Astrocyte (in vitro differentiated cells and primary cell): ENCODE measurements at regions not wholly inside any gene's neighbourhood (a gene's known extent, or its start where the extent isn't known, plus 50 kb on each side); places are given as distances from the start of the nearest gene placed in this dataset.

Experiments used
- DNase-seq: peaks from one replicate; pipeline ENCODE4 v3.0.0-alpha.2; 2010; ENCODE audit warnings: low read depth
- FAIRE-seq: peaks from 2 replicates; lab custom pipeline; 2011; peaks lifted over from hg19 to GRCh38; lab: Jason Lieb, UNC
- H2AFZ ChIP-seq: 2 replicates; pipeline ENCODE4 v1.6.0; 2012; ENCODE audit warnings: low read depth, low read length, inconsistent platforms
- H3K27ac ChIP-seq: 2 replicates; pipeline ENCODE4 v1.5.1; 2011; ENCODE audit warnings: low read depth, low read length, inconsistent platforms
- H3K27me3 ChIP-seq: 2 replicates; pipeline ENCODE4 v1.6.0; 2011; ENCODE audit warnings: low read length, inconsistent platforms; ENCODE audit not compliant: insufficient read depth
- H3K36me3 ChIP-seq: 2 replicates; pipeline ENCODE4 v1.5.1; 2011; ENCODE audit warnings: low read length, inconsistent platforms; ENCODE audit not compliant: insufficient read depth
- H3K4me1 ChIP-seq: 2 replicates; pipeline ENCODE4 v1.5.1; 2011; ENCODE audit warnings: low read length, inconsistent platforms; ENCODE audit not compliant: insufficient read depth
- H3K4me2 ChIP-seq: 2 replicates; pipeline ENCODE4 v1.6.0; 2012; ENCODE audit warnings: low read length, inconsistent platforms
- H3K4me3 ChIP-seq: 2 replicates; pipeline ENCODE4 v1.5.1; 2011; ENCODE audit warnings: low read depth, mild to moderate bottlenecking, low read length, inconsistent platforms; ENCODE audit not compliant: insufficient read depth
- H3K79me2 ChIP-seq: 2 replicates; pipeline ENCODE4 v1.6.0; 2012; ENCODE audit warnings: mild to moderate bottlenecking, low read length, inconsistent platforms; ENCODE audit not compliant: insufficient read depth
- H3K9ac ChIP-seq: 2 replicates; pipeline ENCODE4 v1.6.0; 2012; ENCODE audit warnings: mild to moderate bottlenecking, low read length, inconsistent platforms
- H3K9me3 ChIP-seq: 2 replicates; pipeline ENCODE4 v1.5.1; 2012; ENCODE audit warnings: low read depth, mild to moderate bottlenecking, low read length, inconsistent platforms; ENCODE audit not compliant: insufficient read depth
- H4K20me1 ChIP-seq: 2 replicates; pipeline ENCODE4 v1.6.0; 2012; ENCODE audit warnings: low read length, inconsistent platforms; ENCODE audit not compliant: insufficient read depth
- H3K27ac Mint-ChIP-seq: one replicate; pipeline ENCODE4 v1.8.0; 2021; ENCODE audit warnings: mild to moderate bottlenecking, mixed read lengths; ENCODE audit not compliant: unreplicated experiment
- H3K27me3 Mint-ChIP-seq: one replicate; pipeline ENCODE4 v1.8.0; 2021; ENCODE audit warnings: low read depth, mixed read lengths; ENCODE audit not compliant: unreplicated experiment
- H3K36me3 Mint-ChIP-seq: one replicate; pipeline ENCODE4 v1.8.0; 2021; ENCODE audit warnings: low read depth, mixed read lengths; ENCODE audit not compliant: unreplicated experiment
- H3K4me1 Mint-ChIP-seq: one replicate; pipeline ENCODE4 v1.8.0; 2021; ENCODE audit warnings: low read depth, mixed read lengths; ENCODE audit not compliant: unreplicated experiment
- H3K4me3 Mint-ChIP-seq: one replicate; pipeline ENCODE4 v1.8.0; 2021; ENCODE audit warnings: mild to moderate bottlenecking, moderate library complexity, mixed read lengths; ENCODE audit not compliant: unreplicated experiment
- H3K9me3 Mint-ChIP-seq: one replicate; pipeline ENCODE4 v1.8.0; 2021; ENCODE audit warnings: mild to moderate bottlenecking, mixed read lengths; ENCODE audit not compliant: unreplicated experiment
- EZH2 ChIP-seq: IDR thresholded peaks from 2 replicates; pipeline ENCODE4 v1.6.1; 2012; ENCODE audit warnings: mild to moderate bottlenecking, low read length, inconsistent platforms; ENCODE audit not compliant: insufficient read depth
- TF ChIP-seq, protein P1 (sequence below): IDR thresholded peaks from 2 replicates; pipeline ENCODE4 v1.5.1; 2011; ENCODE audit warnings: low read depth, mild to moderate bottlenecking, inconsistent platforms, low read length, moderate library complexity; ENCODE audit not compliant: insufficient read depth

GRCh38 chr2:186138845-186139244 is 347.2 kb upstream of the ZC3H15 start:
- Histone ChIP-seq H4K20me1 (no peaks in the 10 kb centered on the region), H3K4me2 (no peak overlapping the region), H3K4me1 (no peaks in the 10 kb centered on the region), H3K79me2 (no peaks in the 10 kb centered on the region), H3K36me3 (no peaks in the 10 kb centered on the region), H3K9me3 (no peaks in the 10 kb centered on the region), H3K4me3 (no peak overlapping the region), H3K27ac (no peak overlapping the region), H2AFZ (no peak overlapping the region), H3K27me3 (no peaks in the 10 kb centered on the region), H3K9ac (no peak overlapping the region)
- H3K4me3 Mint-ChIP-seq = no peak overlapping the region
- H3K4me1 Mint-ChIP-seq = no peaks in the 10 kb centered on the region
- H3K27ac Mint-ChIP-seq = no peak overlapping the region
- H3K36me3 Mint-ChIP-seq = no peaks in the 10 kb centered on the region
- TF ChIP-seq EZH2 = no peak
- TF ChIP-seq, protein P1, sequence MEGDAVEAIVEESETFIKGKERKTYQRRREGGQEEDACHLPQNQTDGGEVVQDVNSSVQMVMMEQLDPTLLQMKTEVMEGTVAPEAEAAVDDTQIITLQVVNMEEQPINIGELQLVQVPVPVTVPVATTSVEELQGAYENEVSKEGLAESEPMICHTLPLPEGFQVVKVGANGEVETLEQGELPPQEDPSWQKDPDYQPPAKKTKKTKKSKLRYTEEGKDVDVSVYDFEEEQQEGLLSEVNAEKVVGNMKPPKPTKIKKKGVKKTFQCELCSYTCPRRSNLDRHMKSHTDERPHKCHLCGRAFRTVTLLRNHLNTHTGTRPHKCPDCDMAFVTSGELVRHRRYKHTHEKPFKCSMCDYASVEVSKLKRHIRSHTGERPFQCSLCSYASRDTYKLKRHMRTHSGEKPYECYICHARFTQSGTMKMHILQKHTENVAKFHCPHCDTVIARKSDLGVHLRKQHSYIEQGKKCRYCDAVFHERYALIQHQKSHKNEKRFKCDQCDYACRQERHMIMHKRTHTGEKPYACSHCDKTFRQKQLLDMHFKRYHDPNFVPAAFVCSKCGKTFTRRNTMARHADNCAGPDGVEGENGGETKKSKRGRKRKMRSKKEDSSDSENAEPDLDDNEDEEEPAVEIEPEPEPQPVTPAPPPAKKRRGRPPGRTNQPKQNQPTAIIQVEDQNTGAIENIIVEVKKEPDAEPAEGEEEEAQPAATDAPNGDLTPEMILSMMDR = no peak
- FAIRE-seq (no peak), DNase-seq (no peak)
- H3K9me3 Mint-ChIP-seq = no peaks in the 10 kb centered on the region
- no peaks in the 10 kb centered on the region for H3K27me3 Mint-ChIP-seq

GRCh38 chr2:186159101-186159500 is 327.0 kb upstream of the ZC3H15 start:
- DNase-seq (no peak), FAIRE-seq (no peak)
- Histone ChIP-seq H3K4me2 (no peak overlapping the region), H3K4me1 (no peaks in the 10 kb centered on the region), H2AFZ (no peak overlapping the region), H3K9me3 (no peaks in the 10 kb centered on the region), H3K27ac (no peak overlapping the region), H4K20me1 (no peaks in the 10 kb centered on the region), H3K27me3 (no peaks in the 10 kb centered on the region), H3K9ac (no peak overlapping the region), H3K36me3 (no peaks in the 10 kb centered on the region), H3K79me2 (no peaks in the 10 kb centered on the region), H3K4me3 (no peak overlapping the region)
- Mint-ChIP-seq H3K4me1 (no peaks in the 10 kb centered on the region), H3K9me3 (peaks cover 5% of the 10 kb centered on the region), H3K27ac (no peak overlapping the region), H3K36me3 (no peaks in the 10 kb centered on the region), H3K4me3 (no peak overlapping the region), H3K27me3 (no peaks in the 10 kb centered on the region)
- TF ChIP-seq, protein P1 = no peak
- TF ChIP-seq EZH2 = no peak

GRCh38 chr2:186164325-186164724 is 321.7 kb upstream of the ZC3H15 start:
- Mint-ChIP-seq H3K27ac (no peak overlapping the region), H3K9me3 (peaks cover 6% of the 10 kb centered on the region), H3K4me3 (no peak overlapping the region), H3K4me1 (no peaks in the 10 kb centered on the region), H3K27me3 (peaks cover 1% of the 10 kb centered on the region), H3K36me3 (no peaks in the 10 kb centered on the region)
- Histone ChIP-seq H3K27me3 (no peaks in the 10 kb centered on the region), H2AFZ (no peak overlapping the region), H3K4me2 (no peak overlapping the region), H3K36me3 (no peaks in the 10 kb centered on the region), H3K4me1 (no peaks in the 10 kb centered on the region), H4K20me1 (no peaks in the 10 kb centered on the region), H3K27ac (no peak overlapping the region), H3K9me3 (no peaks in the 10 kb centered on the region), H3K79me2 (no peaks in the 10 kb centered on the region), H3K9ac (no peak overlapping the region), H3K4me3 (no peak overlapping the region)
- DNase-seq = no peak
- FAIRE-seq = no peak
- TF ChIP-seq EZH2 = no peak
- TF ChIP-seq, protein P1 = no peak
